ENCODE measurements at regions not wholly inside any gene's neighbourhood (a gene's known extent, or its start where the extent isn't known, plus 50 kb on each side); places are given as distances from the start of the nearest gene placed in this dataset.

- ATAC-seq: no peak
These were observed 55.8 kb upstream of the GIMD1 start for GRCh38 chr4:106424426-106424825.

- ATAC-seq: no peak
These were observed 55.2 kb upstream of the GIMD1 start for GRCh38 chr4:106423791-106424190.

GRCh38 chr4:106422766-106423165, 54.2 kb upstream of the GIMD1 start:
- no peak for ATAC-seq

- no peak for ATAC-seq
These were observed 53.1 kb upstream of the GIMD1 start for GRCh38 chr4:106421441-106422296.

GRCh38 chr4:106418444-106418843, 49.9 kb upstream of the GIMD1 start:
- ATAC-seq: no peak

Measured in activated CD4-positive, CD25-positive, alpha-beta regulatory T cell treated with anti-CD3 and anti-CD28 coated beads, Interleukin-2, amount 50 U/mL, for 24 hours (primary cell).